ENCODE measurements at regions not wholly inside any gene's neighbourhood (a gene's known extent, or its start where the extent isn't known, plus 50 kb on each side); places are given as distances from the start of the nearest gene placed in this dataset.

DNA sequence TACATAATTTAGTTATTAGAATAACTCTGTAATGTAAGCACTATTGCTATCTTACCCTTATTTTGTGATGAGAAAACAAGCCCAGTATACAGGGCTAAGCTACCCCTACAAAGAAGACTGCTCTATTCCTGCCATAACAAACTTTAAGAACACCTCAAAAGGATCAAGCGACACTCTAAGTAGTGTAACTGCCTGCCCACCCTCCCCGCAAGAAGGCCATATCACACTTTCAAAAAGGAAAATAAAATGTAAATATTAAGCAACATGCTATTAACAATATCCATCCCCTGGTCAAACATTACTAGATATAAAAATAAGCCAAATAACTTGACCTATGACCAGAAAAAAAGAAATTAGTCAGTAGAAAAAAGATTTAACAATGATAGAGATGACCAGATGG lies 741.7 kb upstream of the CNTNAP5 start:
- TF ChIP-seq BDP1 (IDR thresholded peaks at IDR 0.05; ENCODE audit: insufficient read depth, insufficient read length) (no peak), GATAD2A (IDR thresholded peaks at IDR 0.05) (no peak), MYNN (IDR thresholded peaks at IDR 0.05) (no peak), MYNN (CRISPR knock-in tag; IDR thresholded peaks at IDR 0.05) (no peak), ZNF431 (CRISPR knock-in tag; IDR thresholded peaks at IDR 0.05) (no peak), MEF2A (IDR thresholded peaks at IDR 0.05; ENCODE audit: control insufficient read depth, low read depth, low read length) (no peak), MXI1 (IDR thresholded peaks at IDR 0.05; ENCODE audit: low read depth, low read length) (no peak), SP1 (CRISPR knock-in tag; IDR thresholded peaks at IDR 0.05) (no peak), ELF4 (CRISPR knock-in tag; IDR thresholded peaks at IDR 0.05) (no peak)
- TF ChIP-seq, protein P1, sequence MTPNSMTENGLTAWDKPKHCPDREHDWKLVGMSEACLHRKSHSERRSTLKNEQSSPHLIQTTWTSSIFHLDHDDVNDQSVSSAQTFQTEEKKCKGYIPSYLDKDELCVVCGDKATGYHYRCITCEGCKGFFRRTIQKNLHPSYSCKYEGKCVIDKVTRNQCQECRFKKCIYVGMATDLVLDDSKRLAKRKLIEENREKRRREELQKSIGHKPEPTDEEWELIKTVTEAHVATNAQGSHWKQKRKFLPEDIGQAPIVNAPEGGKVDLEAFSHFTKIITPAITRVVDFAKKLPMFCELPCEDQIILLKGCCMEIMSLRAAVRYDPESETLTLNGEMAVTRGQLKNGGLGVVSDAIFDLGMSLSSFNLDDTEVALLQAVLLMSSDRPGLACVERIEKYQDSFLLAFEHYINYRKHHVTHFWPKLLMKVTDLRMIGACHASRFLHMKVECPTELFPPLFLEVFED (CRISPR knock-in tag; conservative IDR thresholded peaks at IDR 0.05) = no peak
